Right ventricle myocardium inferior (tissue), 1 donor: ENCODE measurements at regions not wholly inside any gene's neighbourhood (a gene's known extent, or its start where the extent isn't known, plus 50 kb on each side); places are given as distances from the start of the nearest gene placed in this dataset.
A peak's percentile ranks its signal among the peaks of the same experiment; 100 is the strongest.

Source experiments
- ATAC-seq: fragments of 200-7000 bp; cut with Tn5 transposase; one replicate; pipeline ENCODE4 v1.9.1; 2020; ENCODE audit warnings: mild to moderate bottlenecking, moderate library complexity
- DNase-seq: peaks from one replicate; pipeline ENCODE4 v3.0.0; 2021; ENCODE audit errors: missing footprints
- intact Hi-C: fragments of 100-400 bp; cut with DNase I; formaldehyde crosslinking; loops from one replicate; pipeline ENCODE4 v1.11.0; 2022
- donor health status: DM: no; HTN: yes; CAD: no; lungs with severe emphysema.

- ATAC-seq (no peak), DNase-seq (no peak)
- intact Hi-C loops: loop anchor here (5.0 to 10.0 kb wide), 3 partner anchors 458 to 876 kb away; no protein-coding TSS in a partner anchor
Measured at GRCh38 chr4:138039010-138039409, 203.1 kb downstream of the SLC7A11 start.

GRCh38 chr4:138037696-138038095 is 204.5 kb downstream of the SLC7A11 start:
- ATAC-seq (peak; percentile 65), DNase-seq (no peak)
- intact Hi-C loops: loop anchor here (5.0 to 10.0 kb wide), 3 partner anchors 460 to 877 kb away; no protein-coding TSS in a partner anchor

GRCh38 chr4:138035781-138036258 is 206.3 kb downstream of the SLC7A11 start:
- intact Hi-C loops: loop anchor here (1.0 to 10.0 kb wide), 6 partner anchors 55 to 879 kb away; no protein-coding TSS in a partner anchor
- DNase-seq (no peak), ATAC-seq (peak; percentile 80)

- no peak for DNase-seq
- intact Hi-C loops: loop anchor here (1.0 to 10.0 kb wide), 5 partner anchors 56 to 880 kb away; no protein-coding TSS in a partner anchor
- no peak for ATAC-seq
Measured at GRCh38 chr4:138034871-138035270, 207.3 kb downstream of the SLC7A11 start.

- DNase-seq (no peak), ATAC-seq (no peak)
- intact Hi-C loops: loop anchor here (10.0 kb wide), 1 partner anchor 883 kb away; no protein-coding TSS in a partner anchor
Measured at GRCh38 chr4:138032222-138032621, 209.9 kb downstream of the SLC7A11 start.

- no peak for ATAC-seq
- intact Hi-C loops: loop anchor here (10.0 kb wide), 1 partner anchor 884 kb away; no protein-coding TSS in a partner anchor
- no peak for DNase-seq
Measured at GRCh38 chr4:138030375-138030774, 211.8 kb downstream of the SLC7A11 start.

- DNase-seq (no peak), ATAC-seq (no peak)
- intact Hi-C loops: no loop called here
Measured at GRCh38 chr4:138028923-138029322, 213.2 kb downstream of the SLC7A11 start.

GRCh38 chr4:138021139-138021830 is 220.9 kb downstream of the SLC7A11 start:
- intact Hi-C loops: no loop called here
- DNase-seq (no peak), ATAC-seq (no peak)

- DNase-seq (no peak), ATAC-seq (no peak)
Measured at GRCh38 chr4:138014590-138015288, 227.4 kb downstream of the SLC7A11 start.

GRCh38 chr4:138013625-138014024 is 228.5 kb downstream of the SLC7A11 start:
- DNase-seq: no peak
- intact Hi-C loops: no loop called here
- no peak for ATAC-seq

More at GRCh38 chr4:138014590-138015288, 227.4 kb downstream of the SLC7A11 start:
- intact Hi-C loops: no loop called here

GRCh38 chr4:138010639-138011038 is 231.5 kb downstream of the SLC7A11 start:
- intact Hi-C loops: no loop called here
- no peak for ATAC-seq
- DNase-seq: no peak

GRCh38 chr4:138007572-138007971 is 234.6 kb downstream of the SLC7A11 start:
- intact Hi-C loops: no loop called here
- ATAC-seq: no peak
- no peak for DNase-seq

GRCh38 chr4:138005486-138005885 is 236.7 kb downstream of the SLC7A11 start:
- ATAC-seq: no peak
- intact Hi-C loops: no loop called here
- no peak for DNase-seq

GRCh38 chr4:138003248-138003647 is 238.9 kb downstream of the SLC7A11 start:
- ATAC-seq (no peak), DNase-seq (no peak)
- intact Hi-C loops: no loop called here

GRCh38 chr4:137998666-137999429 is 243.3 kb downstream of the SLC7A11 start:
- no peak for DNase-seq
- intact Hi-C loops: no loop called here
- no peak for ATAC-seq

- intact Hi-C loops: no loop called here
- ATAC-seq: no peak
- DNase-seq: no peak
Measured at GRCh38 chr4:137997496-137997895, 244.7 kb downstream of the SLC7A11 start.

- DNase-seq (no peak), ATAC-seq (no peak)
- intact Hi-C loops: no loop called here
Measured at GRCh38 chr4:137994853-137995252, 247.3 kb downstream of the SLC7A11 start.

- ATAC-seq: no peak
- intact Hi-C loops: no loop called here
- DNase-seq: no peak
Measured at GRCh38 chr4:137993232-137993631, 248.9 kb downstream of the SLC7A11 start.

- no peak for ATAC-seq
Measured at GRCh38 chr4:137981277-137981676, 260.9 kb downstream of the SLC7A11 start.

More at GRCh38 chr4:137981277-137981676, 260.9 kb downstream of the SLC7A11 start:
- intact Hi-C loops: no loop called here
- DNase-seq: no peak
